Activated T-cell treated with anti-CD3 and anti-CD28 coated beads, Interleukin-2, amount 50 U/mL, for 1 hour (primary cell): ENCODE measurements at regions not wholly inside any gene's neighbourhood (a gene's known extent, or its start where the extent isn't known, plus 50 kb on each side); places are given as distances from the start of the nearest gene placed in this dataset.

Source experiments
- DNase-seq: peaks from one replicate; pipeline ENCODE4 v3.0.0-alpha.2; 2020

GRCh38 chr3:18075799-18076198 lies 333.4 kb upstream of the TBC1D5 start:
- no peak for DNase-seq

DNA sequence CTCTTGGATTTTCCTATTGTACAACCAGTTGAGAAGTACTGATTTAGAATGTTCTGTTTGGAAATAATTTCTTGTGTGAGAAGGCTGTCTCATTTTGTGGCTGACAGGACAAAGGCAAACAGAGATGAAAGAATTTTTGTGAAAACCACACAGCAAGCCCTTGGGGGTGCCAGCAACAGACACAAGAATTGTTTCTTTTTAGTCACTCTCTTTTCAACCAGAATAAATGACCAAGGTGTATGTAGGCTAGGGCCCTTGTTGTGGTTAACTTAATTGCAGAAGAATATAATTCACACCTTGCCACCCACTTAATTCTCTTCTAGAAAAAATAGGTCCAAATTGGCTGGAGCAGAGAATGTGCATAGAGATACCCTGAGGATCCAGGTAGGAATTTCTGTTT lies 329.4 kb upstream of the TBC1D5 start:
- DNase-seq: no peak

DNA sequence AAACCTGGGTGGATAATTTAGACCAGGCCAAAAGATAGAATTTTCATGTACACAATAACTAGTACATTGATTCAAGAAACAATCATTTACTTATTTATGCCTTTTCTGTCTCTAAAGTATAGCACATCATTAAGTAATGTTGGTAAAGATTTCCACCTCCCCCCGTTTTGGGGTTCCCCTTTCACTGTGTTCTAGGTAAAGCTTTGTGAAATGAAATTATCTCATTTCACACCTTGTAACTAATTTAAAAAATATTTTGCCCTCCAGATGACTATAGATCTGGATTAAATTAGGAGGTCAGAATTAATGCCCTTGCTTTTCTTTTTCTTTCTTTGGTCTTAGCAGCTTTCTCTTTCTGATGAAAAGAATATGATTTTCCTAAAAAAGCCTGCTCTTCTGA lies 328.5 kb upstream of the TBC1D5 start:
- DNase-seq: no peak

DNA sequence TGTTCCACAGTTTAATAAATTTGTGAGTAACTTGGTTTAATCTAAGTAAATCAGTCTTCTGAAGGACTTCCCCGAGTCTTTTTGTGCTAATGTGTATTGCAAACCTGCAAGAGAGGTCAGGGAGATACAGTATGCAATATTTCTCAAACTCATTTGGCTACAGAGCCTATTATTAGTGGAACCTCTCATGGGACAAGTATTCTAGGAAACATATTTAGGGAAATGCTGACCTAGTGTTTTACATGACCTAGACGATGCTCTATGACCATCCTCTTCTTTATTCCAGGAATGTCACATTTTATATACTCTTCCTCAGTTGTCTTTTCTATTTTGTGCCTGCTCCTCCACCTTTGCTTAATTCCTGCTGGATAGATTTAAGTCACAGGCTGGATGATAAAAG lies 327.8 kb upstream of the TBC1D5 start:
- DNase-seq: no peak

- no peak for DNase-seq
Measured at GRCh38 chr3:18069568-18069967, 327.1 kb upstream of the TBC1D5 start.

- no peak for DNase-seq
Measured at GRCh38 chr3:18066899-18067582, 324.6 kb upstream of the TBC1D5 start.

DNA sequence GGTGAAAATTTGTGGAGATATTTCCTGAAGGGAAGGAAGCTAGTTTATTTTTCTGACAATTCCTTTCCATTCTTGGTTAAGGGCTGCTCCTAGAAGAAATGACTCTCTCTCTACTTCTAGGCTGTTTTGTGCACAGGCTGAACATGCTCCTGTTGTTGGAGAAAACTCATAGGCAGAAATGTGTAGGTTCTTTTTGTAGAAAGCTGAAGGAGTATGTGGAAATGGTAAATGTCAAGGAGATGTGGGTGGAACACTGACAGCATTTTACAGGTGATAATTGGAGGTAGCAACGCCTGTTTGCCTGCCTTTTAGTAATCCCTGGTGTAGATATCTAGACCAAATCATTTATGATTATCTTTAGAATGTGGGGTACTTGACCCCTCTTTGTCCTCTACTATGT lies 322.2 kb upstream of the TBC1D5 start:
- DNase-seq: no peak

- DNase-seq: no peak
Measured at GRCh38 chr3:18062657-18063025, 320.2 kb upstream of the TBC1D5 start.

GRCh38 chr3:18061737-18062656 lies 319.6 kb upstream of the TBC1D5 start:
- DNase-seq: no peak

- DNase-seq: no peak
Measured at GRCh38 chr3:18058666-18059065, 316.2 kb upstream of the TBC1D5 start.

- DNase-seq: no peak
Measured at GRCh38 chr3:18057471-18058091, 315.1 kb upstream of the TBC1D5 start.

DNA sequence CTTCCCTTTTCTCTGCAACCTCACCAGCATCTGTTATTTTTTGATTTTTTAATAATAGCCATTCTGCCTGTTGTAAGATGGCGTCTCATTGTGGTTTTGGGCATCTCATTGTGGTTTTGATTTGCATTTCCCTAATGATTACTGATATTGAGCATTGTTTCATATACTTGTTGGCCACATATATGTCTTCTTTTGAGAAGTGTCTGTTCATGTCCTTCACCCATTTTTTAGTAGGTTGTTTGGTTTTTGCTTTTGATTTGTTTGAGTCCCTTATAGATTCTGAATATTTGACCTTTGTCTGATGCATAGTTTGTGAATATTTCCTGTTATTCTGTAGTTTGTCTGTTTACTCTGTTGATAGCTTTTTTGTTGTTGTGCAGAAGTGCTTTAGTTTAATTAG lies 312.2 kb upstream of the TBC1D5 start:
- DNase-seq: no peak

- DNase-seq: no peak
Measured at GRCh38 chr3:18051306-18051705, 308.9 kb upstream of the TBC1D5 start.

GRCh38 chr3:18049096-18049495 lies 306.7 kb upstream of the TBC1D5 start:
- no peak for DNase-seq

DNA sequence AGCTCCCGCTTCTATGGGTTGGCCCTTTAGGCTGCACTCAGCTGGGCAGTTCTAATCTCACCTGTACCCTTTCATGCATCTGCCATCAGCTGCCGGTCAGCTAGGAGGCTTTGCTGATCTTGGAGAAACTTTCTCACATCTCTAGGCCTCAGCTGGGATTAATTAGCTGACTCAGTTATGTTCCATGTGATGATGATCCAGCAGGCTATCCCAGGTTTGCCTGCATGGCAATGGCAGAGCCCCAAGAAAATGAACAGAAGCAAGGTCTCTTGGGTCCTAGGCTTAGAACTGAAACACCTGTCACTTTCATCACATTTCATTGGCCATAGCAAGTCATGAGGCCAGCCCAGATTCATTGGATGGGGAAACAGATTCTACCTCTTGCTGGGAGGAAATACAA lies 304.6 kb upstream of the TBC1D5 start:
- no peak for DNase-seq

GRCh38 chr3:18046131-18046915 lies 303.9 kb upstream of the TBC1D5 start:
- DNase-seq: no peak

- DNase-seq: no peak
Measured at GRCh38 chr3:18044971-18045880, 302.8 kb upstream of the TBC1D5 start.

DNA sequence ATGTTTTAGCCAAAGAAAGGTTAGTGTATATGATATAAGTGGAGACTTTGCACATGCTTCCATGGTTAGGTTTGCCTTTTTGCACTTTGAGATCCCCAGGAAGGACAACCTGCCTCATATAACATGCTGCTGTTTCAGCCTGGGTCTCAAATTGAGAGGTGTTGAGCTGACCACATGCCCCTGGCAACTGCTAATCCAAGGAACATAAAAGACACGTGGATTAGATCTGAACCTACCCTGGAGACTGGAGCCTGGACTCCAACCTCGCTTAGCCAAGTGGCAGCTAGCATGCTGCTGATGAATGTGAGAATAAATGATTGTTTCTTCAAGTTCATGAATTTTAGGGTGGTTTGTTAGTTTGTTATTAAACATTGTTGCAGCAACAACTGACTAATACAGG lies 301.8 kb upstream of the TBC1D5 start:
- DNase-seq: no peak

DNA sequence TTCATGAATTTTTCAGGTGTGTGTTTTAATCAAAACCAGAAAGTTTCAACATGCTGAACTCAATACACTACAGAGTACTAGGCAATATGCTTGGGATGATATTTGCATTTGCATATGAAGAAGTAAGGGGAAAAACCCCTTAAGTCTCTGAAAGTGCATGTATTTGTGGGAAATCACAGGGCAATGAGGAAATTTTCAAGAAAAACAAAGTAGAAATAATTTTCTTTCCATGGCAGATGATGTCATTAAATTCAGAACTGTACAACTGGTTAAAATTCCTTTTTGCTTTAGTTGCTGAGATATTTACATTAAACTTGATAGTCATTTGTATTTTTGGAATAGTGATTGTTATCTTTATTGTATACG lies 294.0 kb upstream of the TBC1D5 start:
- DNase-seq: no peak

DNA sequence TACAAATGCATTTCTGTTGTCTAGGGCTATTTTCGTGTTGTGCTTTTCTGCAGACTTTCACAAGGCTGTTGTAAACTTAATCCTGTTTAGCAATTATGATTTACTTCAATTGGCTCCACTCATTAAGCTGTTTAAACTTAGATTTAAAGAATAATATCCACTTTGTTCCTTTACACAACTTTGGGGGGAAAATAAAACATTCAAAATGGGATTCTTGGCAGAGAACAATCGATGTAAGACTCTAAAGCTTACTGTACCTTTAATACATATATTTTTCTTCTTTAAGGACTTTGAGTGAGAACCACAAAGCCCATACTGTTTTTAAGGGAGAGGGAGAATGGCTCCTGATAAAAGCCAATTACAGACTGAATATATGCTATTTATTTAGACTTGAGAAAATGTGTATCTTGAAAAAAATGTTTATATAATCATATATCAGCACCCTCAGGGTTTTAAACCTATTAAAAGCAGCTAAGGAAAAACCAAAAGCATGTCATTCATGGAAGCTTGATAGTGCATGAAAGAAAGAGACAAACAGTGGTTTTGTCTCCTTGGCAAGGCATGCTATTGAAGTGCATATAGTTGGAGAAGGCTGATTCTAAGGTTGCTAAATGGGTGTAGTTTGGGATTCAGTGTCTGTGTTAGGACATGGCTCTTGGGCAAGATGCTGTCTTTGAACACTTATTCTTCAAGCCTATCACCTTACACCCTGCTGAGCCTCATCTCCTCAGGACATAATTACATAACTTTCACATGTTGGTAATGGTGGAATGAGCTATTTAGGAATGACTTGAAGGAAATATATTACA lies 293.4 kb upstream of the TBC1D5 start:
- DNase-seq: no peak

DNA sequence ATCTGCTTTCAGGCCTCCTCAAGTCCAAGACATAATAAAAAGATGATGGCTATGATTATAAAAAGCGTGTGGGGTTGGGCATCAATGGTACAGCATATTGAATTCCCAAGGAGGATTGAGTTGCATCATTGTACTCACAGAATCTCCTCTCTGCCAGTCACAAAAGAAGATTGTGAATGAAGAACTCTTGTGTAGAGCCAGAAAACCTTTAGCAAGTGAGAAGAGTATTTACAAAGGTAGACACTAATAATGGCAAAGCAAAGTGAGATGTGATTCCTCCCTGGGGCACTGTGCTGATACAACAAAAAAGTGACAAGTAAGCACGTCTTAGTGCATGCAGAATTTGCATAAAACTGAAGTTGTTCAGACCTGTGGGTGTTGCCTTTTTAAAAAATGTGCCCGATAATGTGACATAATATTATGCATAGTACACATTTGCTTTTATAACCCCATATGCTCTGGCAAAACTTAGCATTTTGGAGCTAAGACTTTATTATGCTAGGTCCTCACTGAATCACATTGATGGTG lies 291.2 kb upstream of the TBC1D5 start:
- DNase-seq: no peak
